GM19351 (cell line): ENCODE measurements at regions not wholly inside any gene's neighbourhood (a gene's known extent, or its start where the extent isn't known, plus 50 kb on each side); places are given as distances from the start of the nearest gene placed in this dataset.

Experiments used
- ATAC-seq: cut with Tn5 transposase; IDR thresholded peaks from one replicate; pipeline ENCODE4 v1.9.1; 2021; ENCODE audit warnings: mild to moderate bottlenecking, moderate library complexity; ENCODE audit not compliant: unreplicated experiment

DNA sequence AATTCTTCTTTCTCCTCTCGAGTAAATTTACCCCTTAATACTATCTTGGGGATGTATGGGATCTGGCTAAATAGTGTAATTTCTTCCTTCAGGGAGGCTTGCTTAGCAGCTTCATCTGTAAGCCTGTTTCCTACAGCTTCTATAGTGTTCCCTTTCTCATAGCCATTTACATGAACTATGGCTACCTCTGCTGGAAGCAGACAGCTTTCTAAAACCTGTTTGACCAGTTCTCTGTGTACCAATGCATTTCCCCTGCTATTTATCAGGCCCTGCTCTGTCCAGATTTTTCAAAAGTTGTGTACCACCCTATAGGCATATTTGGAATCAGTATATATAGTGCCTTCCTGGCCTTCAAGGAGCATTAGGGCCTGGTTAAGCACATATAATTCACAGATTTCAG is 113.6 kb upstream of the PCDH9 start:
- no peak for ATAC-seq

DNA sequence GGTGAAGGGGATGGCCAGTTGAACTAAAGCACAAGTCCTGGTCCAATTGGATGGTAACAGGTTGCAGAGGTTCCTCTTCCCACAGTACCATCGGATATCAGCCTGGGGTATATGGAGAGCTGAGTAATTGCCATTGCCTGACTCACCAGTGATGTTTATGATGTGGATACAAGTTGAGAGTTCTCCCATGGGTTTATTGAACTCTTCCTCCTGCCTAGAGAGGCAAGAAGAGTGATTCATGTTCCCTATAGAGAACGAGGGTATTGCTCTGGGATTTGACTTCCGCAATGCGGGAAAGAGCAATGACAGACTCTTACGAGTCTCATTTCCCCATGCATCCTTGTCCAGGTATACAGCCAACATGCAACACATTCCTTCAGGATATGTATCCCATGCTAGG is 111.3 kb upstream of the PCDH9 start:
- ATAC-seq: no peak

DNA sequence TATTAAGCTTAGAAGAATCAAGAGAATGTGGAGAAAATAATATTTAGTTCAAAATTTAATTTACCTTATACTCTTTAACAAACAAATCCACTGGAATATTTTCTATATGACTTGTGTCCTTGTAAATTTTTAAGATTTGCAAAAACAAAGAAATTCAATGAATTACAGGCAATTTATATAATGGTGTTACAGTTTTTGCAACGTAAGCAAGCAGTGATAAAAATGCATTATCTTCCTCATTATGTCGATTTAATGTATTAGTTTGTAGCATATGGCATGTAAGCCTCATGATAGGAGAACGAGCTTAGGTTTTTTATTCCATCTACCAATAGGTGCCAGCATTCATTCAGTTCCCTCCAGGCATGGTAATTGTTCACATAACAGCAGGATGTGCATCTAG is 100.0 kb upstream of the PCDH9 start:
- ATAC-seq: no peak

DNA sequence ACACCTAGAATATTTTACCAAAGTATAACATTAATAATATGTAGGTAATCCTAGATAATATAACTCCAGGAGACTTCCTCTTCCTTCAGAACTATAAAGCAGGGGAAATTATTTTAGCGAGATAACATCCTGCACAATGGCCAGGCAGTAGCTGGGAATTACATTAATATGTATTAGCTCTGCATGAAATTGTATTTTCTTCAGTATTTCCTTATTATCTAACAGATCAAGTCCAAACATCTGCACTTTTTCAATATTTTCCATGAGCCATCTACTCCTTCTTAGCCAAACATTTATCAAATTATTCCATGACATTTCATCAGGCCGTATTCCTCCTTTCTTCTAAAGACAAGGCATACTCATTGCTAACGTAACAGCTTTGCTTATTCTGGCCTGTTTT is 98.8 kb upstream of the PCDH9 start:
- ATAC-seq: no peak

DNA sequence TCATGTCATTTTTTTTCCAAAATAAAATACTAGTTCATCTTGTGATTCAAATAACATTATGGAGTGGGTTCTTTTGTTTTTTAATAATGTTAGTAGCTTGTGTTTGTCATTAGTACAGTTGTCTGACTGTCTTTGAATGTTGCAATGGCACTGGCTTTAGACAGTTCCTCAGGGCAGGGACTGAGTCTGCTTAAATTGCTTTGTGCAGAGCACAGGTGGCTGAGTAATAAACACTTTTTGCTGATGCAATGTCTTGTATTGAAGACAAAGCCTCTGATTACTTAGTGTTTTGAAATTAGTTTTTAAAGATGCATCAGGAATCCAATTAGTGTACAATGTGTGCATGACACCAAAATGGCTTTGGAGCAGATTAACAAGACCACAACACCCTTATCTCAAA is 88.7 kb upstream of the PCDH9 start:
- no peak for ATAC-seq

DNA sequence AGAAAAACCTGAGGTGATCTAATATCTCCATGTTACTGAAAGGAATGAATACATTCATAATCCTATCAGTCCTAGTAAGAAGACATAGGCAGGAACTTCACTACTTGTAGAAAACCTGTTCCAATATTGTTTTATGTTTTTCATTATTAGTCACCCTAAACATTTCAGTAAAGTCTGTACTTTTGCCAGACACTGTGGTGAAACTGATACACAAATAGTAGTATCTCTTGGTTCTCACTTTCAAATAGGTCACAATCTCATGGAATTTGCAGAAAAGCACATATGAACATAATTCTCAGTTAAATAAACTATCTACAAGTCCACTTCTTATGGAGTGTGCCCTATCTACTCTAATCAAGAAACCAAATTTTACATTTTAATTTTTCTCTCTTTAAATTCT is 88.3 kb upstream of the PCDH9 start:
- ATAC-seq: no peak

DNA sequence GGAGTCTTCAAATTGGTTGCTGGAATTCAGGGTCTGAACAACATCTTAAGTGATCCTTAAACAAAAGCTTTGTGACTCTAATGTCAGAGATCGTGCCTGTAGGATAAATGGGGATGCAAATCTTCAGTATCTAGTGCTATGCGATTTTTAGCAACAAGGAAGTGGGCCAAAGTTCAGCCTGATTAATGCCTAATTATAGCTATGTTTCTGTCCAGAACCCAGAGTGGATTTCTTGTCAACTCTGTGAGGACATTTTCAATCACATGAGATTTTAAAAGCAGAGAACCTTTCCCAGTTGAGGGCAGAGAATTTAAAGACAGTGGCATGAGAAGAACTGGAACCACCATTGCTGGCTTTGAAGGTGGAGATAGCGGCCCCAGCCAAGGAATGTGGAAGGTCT is 84.3 kb upstream of the PCDH9 start:
- ATAC-seq: no peak

DNA sequence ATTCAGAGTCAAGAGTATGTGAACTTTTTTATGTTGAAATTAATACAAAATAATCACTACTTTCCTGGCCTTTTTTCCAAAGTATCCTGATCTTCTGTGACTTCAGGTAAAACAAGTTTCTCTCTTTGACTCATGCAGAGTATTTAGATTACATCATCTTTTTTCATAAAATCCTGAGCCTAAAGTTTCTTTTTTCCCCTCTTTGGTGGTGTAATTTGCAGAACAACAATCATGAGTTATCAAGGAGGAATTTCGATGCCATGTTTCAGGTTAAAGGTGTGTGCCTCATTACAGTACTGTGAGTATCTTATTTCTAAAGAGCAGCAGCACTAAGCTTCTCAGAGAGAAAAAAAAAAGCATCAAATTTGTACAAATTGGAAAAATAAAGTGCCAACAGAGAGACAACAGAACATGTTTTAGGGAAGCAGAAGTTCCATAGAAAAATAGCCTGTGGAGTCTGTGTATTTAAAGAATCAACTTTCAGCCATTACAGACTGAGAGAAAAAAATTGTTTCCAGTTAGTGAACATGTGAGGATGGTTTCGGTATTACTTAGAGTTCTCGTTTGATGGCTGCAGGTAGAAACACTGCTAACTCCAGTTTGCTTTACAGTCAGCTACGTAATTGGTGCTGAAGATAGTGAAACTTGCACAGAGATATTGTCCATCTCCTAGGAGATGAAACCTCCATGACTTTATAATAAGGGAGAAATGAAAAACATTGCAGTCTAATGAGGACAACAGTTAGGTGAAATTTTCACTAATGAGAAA is 78.1 kb upstream of the PCDH9 start:
- no peak for ATAC-seq

DNA sequence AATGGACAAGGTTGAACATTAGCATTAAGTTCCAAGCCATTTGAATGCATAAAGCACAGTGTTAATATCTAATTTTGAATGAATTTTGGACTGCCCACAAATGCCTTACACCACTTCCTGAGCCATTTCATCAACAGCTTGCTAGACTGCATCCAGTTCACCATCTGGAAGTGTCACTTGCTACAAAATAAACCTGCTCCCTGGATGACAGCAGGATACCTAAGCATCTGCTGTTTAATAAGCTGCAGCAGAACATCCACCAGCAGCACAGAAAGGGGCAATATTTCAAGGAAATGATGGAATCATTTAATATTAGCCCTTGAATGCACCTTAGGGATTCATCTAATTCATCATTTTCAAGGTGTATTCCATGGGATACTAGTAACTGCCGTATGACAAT is 76.6 kb upstream of the PCDH9 start:
- ATAC-seq: no peak

DNA sequence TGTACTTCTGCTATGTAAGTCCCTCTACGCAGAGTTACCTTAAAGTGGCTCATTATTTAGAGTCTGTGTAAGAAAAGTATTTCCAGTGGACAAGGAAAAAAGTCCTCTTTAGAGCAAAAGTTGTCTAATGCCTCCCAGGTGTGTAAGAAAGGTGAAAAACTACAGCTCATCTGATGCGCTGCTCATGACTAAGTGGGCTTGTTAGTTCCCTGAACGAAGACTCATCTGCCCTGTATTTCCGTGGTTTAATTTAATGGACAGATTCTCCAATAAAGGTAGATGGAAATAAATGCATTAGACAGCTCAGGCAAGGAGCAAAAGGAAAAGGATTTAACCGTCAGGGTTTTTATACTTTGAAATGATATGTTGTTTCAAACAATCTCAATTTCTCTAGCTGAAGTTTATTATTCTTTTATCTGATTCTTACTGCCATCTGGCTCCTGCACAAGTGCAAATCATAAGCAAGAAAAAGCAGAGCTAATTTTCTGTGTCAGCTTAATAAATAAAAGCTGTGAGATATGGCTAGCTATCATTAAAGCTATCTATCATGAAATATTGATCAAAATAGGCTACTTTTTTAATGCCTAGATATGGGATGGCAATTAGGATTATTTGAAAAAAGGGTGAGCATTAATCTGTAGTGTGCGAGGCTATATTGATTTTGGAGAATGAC is 73.7 kb upstream of the PCDH9 start:
- no peak for ATAC-seq

DNA sequence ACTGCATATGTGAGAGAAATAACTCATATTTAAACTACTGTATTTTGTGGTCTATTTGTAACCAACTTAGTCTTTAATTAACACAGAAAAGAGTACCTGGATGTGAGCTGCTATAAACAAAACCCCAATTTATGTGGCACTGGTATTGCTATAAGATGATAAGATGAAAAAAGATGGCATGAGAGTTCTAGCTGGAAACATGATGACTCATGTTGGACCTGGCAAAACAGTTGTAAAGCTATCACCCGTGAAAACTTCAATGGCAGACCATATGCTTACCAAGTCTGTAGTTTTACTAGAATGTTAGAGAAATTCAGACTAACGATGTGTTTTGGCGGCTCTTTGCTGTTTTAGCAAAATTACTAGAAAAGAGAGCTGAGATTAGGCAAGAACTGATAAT is 69.6 kb upstream of the PCDH9 start:
- ATAC-seq: no peak

DNA sequence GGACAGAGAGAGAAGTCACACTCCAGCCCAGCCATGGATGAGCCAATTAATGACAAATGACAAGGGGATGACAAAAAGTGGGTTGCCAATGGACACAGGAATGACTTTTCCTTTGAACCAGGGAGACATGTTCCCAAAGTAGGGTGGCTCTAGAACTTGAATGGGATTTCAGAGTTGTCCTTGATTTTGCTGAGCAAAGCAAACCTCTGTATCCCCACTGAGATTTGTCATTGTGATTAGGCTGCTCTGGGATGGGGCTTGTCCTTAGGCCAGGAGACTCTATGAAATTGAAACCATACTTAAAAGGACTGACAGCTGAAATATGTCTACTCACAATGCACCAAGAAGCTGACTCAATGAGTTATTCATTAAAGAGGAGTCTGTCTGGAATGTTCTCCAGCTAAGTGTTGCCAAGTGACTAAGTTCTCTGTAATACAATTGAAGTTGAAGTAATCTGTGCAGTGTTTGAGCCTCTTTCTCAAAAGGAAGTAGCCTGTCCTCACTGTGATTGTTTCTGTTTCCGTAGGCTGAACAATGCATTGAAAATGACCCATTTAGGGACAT is 69.0 kb upstream of the PCDH9 start:
- no peak for ATAC-seq

DNA sequence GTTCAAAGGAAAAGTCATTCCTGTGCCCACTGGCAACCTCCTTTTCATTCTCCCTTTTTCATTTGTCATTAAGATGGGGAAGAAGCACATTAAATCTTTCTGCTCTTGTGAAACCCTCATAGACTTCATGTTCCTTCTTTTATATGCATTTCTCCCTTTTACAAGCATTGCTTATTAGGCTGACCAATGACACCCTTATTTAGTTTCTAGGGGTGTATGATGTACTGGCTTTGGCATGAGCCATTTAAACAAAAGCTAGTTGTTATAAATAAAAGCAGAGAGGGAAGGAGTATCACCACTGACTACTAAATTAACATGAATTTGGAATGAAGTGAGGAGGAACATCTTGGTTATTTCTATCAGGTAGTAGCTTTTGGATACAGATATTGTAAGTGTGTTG is 68.2 kb upstream of the PCDH9 start:
- ATAC-seq: no peak

DNA sequence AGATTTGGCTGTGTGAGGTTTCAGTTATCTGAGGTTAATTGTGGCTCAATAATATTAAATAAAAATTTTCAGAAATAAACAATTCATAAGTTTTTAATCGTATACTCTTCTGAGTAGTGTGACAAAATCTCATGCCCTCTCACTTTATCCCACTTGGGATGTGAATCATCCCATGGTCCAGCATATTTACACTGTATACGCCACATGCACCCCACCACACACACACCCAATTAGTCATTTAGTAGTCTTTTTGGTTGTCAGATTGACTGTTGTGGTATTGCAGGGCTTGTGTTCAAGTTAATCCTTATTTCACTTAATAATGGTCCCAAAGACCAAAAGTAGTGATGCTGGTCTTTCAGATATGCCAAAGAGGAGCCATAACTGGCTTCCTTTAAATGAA is 66.4 kb upstream of the PCDH9 start:
- no peak for ATAC-seq

DNA sequence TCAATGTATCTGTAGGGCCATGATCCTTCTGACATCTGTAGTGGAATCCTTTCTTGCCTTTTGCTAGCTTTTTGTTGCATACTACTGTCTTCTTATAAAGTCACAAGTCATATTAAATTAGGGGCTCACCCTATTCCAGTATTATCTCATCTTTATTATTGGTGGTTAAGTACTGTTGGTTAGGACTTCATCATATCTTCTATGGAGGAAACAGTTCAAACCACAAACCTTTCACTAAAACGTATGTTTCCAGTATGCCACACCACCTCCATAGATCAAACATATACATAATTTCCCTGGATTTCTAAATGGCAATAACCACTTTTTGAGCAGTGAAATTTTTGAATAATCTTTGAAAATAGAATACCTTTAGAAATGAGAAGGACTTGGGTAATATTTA is 62.8 kb upstream of the PCDH9 start:
- no peak for ATAC-seq

DNA sequence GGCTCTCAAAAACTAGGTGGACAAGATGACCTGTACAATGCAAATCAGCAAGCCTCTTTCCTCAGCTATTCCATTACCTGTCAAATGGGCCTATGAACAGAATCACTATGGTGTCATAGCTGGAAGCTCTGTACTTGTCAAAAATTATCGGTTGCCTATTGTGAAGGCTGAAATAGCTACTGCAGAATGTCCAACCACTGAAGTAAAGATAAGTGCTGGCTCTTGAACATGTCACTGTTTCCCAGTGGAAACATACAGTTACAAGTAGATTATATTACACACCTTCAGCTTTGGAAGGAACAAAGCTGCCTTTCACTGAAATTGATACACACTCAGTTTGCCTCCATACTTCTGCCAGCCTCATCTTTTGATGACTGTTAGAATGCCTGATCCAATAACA is 55.5 kb upstream of the PCDH9 start:
- no peak for ATAC-seq

DNA sequence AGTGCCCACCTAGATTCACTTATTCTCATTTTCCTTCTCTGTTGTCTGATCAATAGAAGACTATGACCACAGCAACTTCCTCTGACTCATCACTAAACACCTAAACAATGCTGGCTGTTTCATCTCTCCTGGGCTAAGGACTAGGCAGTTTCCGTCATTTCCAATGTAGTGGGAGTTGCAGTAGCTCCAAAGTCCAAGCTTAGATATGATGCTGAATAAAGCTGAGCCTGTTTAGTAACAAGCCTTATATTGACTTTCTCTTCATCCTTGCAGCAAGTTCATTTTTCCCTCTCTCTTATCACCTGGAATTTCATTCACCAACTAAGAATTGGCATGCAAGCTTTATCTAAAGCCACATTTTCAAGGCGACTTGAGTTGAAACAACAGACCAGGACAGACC is 53.5 kb upstream of the PCDH9 start:
- ATAC-seq: no peak

DNA sequence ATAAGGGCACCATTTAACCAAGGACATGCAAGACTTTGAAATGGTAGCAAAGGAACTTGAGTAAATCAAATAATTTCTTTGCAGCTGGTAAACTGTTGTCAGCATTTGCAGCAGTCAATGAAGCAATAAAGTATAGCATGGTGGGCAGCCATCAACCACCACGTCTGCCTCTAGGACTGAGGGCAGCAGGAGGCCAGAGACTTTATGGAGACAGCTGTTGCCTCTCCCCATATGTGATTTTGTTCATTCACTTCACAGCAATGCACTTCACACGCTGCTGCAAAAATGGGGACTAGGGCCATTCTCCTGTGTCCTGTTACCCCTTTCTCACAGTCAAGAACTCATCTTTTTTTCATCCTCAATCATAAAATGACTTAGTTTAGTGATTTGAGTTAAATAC is 51.3 kb upstream of the PCDH9 start:
- ATAC-seq: no peak
